Karpas-422 (cell line): ENCODE measurements at regions not wholly inside any gene's neighbourhood (a gene's known extent, or its start where the extent isn't known, plus 50 kb on each side); places are given as distances from the start of the nearest gene placed in this dataset.

Experiments used
- DNase-seq: peaks from one replicate; pipeline ENCODE4 v3.0.0-alpha.2; 2015
- H2AFZ ChIP-seq: fragments of 200-600 bp; sonication (generic); 2 replicates; pipeline ENCODE4 v1.6.1; 2014; ENCODE audit warnings: antibody characterized with exemption, low read length, mixed read lengths
- H3K27ac ChIP-seq: fragments of 200-600 bp; sonication (generic); 2 replicates; pipeline ENCODE4 v1.5.1; 2014; ENCODE audit warnings: mild to moderate bottlenecking, low read length, moderate library complexity
- H3K27me3 ChIP-seq: fragments of 200-600 bp; sonication (generic); 2 replicates; pipeline ENCODE4 v1.6.1; 2014; ENCODE audit warnings: low read length, mixed read lengths
- H3K36me3 ChIP-seq: fragments of 200-600 bp; sonication (generic); 2 replicates; pipeline ENCODE4 v1.6.1; 2014; ENCODE audit warnings: low read length, mixed read lengths; ENCODE audit not compliant: insufficient read depth
- H3K4me1 ChIP-seq: fragments of 200-600 bp; sonication (generic); 2 replicates; pipeline ENCODE4 v1.6.1; 2014; ENCODE audit warnings: mild to moderate bottlenecking, low read length, mixed read lengths
- H3K4me2 ChIP-seq: fragments of 200-600 bp; sonication (generic); 2 replicates; pipeline ENCODE4 v1.6.1; 2014; ENCODE audit warnings: low read length, low read depth, mild to moderate bottlenecking; ENCODE audit not compliant: poor library complexity, severe bottlenecking
- H3K4me3 ChIP-seq: fragments of 200-600 bp; sonication (generic); 2 replicates; pipeline ENCODE4 v1.5.1; 2014; ENCODE audit warnings: mild to moderate bottlenecking, antibody characterized with exemption, low read length, mixed read lengths
- H3K79me2 ChIP-seq: fragments of 200-600 bp; sonication (generic); 2 replicates; pipeline ENCODE4 v1.6.1; 2014; ENCODE audit warnings: mild to moderate bottlenecking, low read length, mixed read lengths
- H3K9ac ChIP-seq: fragments of 200-600 bp; sonication (generic); 2 replicates; pipeline ENCODE4 v1.6.0; 2014; ENCODE audit warnings: low read length
- H3K9me2 ChIP-seq: fragments of 200-600 bp; sonication (generic), shearing (Covaris generic); replicated peaks from 2 replicates; pipeline ENCODE4 v1.6.0; 2014; ENCODE audit warnings: mild to moderate bottlenecking, low read length, moderate library complexity; ENCODE audit not compliant: insufficient read depth
- H3K9me3 ChIP-seq: fragments of 300-700, 200-600 bp; sonication (generic); 2 replicates; pipeline ENCODE4 v1.6.1; 2014; ENCODE audit warnings: low read length, mixed read lengths
- H4K20me1 ChIP-seq: fragments of 200-600 bp; sonication (generic); 2 replicates; pipeline ENCODE4 v1.6.1; 2014; ENCODE audit warnings: mild to moderate bottlenecking, antibody characterized with exemption, low read length, low read depth; ENCODE audit not compliant: insufficient read depth

DNA sequence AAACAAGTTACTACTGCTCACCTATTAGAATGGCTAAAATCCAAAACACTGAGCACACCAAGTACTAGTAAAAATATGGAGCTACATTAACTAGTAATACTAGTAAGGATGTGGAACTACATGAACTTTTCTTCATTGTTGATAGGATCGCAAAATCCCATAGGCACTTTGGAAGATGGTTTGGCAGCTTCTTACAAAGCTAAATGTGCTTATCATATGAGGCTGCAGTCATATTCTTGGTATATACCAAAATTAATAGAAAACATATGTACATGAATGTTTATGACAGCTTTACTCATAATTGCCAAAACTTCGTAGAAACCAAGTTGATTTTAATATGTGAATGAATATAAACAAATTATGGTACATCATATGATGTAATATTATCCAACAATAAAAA is 366.8 kb upstream of the KCNMB2 start:
- Histone ChIP-seq H3K36me3 (no peaks in the 10 kb centered on the region), H3K4me2 (no peak overlapping the region), H3K9me2 (no peaks in the 10 kb centered on the region), H3K27ac (no peak overlapping the region), H3K9ac (no peak overlapping the region), H3K9me3 (no peaks in the 10 kb centered on the region; the same call in 1 of the 2 replicates), H4K20me1 (no peaks in the 10 kb centered on the region), H2AFZ (no peak overlapping the region), H3K79me2 (no peaks in the 10 kb centered on the region), H3K27me3 (no peaks in the 10 kb centered on the region), H3K4me3 (no peak overlapping the region), H3K4me1 (no peaks in the 10 kb centered on the region)
- DNase-seq = no peak

DNA sequence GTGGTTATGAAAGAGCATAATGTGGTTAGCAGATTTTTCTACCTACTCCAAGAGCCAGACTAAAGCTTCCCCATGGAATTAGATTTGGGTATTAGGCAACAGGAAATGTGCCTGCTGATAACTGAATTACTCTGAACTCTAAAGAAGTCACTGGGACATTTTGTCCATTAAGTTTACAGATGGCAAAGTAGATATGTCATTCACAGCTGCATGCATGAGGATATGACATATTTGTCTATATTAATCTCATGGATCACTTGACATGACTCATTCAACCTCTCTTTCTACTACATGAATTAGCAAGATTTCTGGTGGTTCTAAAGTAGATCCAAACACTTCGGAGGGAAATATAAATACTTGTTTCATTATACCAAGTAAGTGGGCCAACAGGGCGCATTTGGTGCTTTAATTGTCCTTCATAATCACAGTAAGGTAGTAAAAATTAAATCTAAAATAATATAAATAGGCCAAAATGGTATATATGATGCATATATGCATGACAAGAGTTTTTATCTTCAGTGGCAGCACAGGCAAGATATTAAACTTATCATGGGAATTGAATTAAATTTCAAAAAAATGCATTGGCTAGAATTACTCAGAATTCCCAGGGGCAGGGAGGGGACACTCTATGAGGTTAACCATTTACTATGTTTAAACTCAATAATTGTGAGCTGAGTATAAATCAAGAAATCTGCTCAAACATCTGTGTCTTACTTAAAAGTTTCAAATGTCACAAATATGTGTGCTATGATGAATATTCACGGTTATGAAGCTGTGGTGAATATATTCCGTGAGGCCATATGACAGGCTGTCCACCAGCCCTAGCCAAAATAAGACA is 365.3 kb upstream of the KCNMB2 start:
- H3K27ac ChIP-seq = no peak overlapping the region
- no peaks in the 10 kb centered on the region for H3K4me1 ChIP-seq
- H3K79me2 ChIP-seq = no peaks in the 10 kb centered on the region
- H3K4me3 ChIP-seq = no peak overlapping the region
- no peaks in the 10 kb centered on the region for H3K9me2 ChIP-seq
- no peaks in the 10 kb centered on the region for H4K20me1 ChIP-seq
- H3K36me3 ChIP-seq = no peaks in the 10 kb centered on the region
- no peak for DNase-seq
- H2AFZ ChIP-seq = no peak overlapping the region
- no peak overlapping the region for H3K9ac ChIP-seq
- H3K4me2 ChIP-seq = no peak overlapping the region
- no peaks in the 10 kb centered on the region for H3K27me3 ChIP-seq
- H3K9me3 ChIP-seq = no peaks in the 10 kb centered on the region; the same call in 1 of the 2 replicates

DNA sequence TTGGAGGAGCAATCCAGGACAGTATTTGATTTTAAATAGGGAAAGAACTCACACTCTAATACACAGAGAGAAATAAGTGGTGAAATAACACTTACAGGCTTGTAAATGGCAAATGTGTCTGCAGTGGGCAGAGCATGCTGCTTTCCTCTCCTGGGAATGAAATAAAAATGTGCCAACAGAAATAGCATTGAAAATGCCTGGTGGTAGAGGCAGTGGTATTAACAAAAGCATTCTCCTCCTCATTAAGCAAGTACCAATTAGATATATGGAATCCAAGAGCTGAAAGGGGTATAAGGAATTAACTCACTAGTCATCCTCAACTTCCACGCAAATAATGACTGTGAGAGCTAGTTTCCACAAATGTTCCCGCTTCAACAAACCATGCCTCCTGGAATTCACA is 364.1 kb upstream of the KCNMB2 start:
- Histone ChIP-seq H3K4me1 (no peaks in the 10 kb centered on the region), H3K4me2 (no peak overlapping the region), H3K9me2 (no peaks in the 10 kb centered on the region), H3K9me3 (no peaks in the 10 kb centered on the region; the same call in 1 of the 2 replicates), H3K79me2 (no peaks in the 10 kb centered on the region), H3K9ac (no peak overlapping the region), H3K27me3 (no peaks in the 10 kb centered on the region), H3K36me3 (no peaks in the 10 kb centered on the region), H4K20me1 (no peaks in the 10 kb centered on the region), H2AFZ (no peak overlapping the region), H3K4me3 (no peak overlapping the region), H3K27ac (no peak overlapping the region)
- DNase-seq = no peak

DNA sequence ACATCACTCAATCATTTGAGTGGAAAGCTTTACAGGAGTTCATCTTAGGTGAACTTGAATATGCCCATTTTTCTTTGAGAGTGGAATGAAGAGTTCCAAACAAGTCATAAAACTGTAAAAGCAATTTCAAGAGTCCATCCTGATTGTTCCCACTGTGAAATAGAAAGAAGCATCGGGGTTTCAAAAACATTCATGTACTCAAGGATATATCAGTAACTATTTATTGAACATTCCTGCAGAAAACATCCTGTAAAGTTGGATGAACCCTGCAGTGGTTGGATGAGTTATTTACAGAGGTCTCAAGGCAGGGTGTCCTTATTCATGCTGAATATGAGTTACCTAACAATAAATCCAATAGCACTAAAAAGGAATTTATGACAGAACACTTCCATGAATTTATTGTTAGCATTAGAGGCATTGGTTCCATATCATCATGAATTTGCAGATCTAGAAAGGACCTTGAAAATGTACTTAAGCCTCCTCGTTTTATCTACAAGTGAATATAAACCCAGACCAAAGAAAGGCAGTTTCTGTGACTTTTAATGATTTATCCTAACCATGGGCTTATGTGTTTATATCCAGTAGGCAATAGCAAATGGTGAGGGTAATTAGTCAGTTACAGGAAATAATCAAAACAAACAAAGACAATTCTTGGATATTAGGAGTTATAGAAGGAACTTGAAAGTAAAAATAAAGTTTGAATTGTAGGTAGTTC is 361.9 kb upstream of the KCNMB2 start:
- H3K9ac ChIP-seq = no peak overlapping the region
- no peaks in the 10 kb centered on the region for H3K27me3 ChIP-seq
- no peaks in the 10 kb centered on the region for H3K36me3 ChIP-seq
- no peaks in the 10 kb centered on the region for H3K4me1 ChIP-seq
- no peaks in the 10 kb centered on the region for H3K79me2 ChIP-seq
- no peak overlapping the region for H3K4me3 ChIP-seq
- no peak overlapping the region for H3K27ac ChIP-seq
- H3K9me3 ChIP-seq = no peaks in the 10 kb centered on the region
- H3K4me2 ChIP-seq = no peak overlapping the region
- no peaks in the 10 kb centered on the region for H4K20me1 ChIP-seq
- DNase-seq = no peak
- H2AFZ ChIP-seq = no peak overlapping the region
- H3K9me2 ChIP-seq = no peaks in the 10 kb centered on the region

DNA sequence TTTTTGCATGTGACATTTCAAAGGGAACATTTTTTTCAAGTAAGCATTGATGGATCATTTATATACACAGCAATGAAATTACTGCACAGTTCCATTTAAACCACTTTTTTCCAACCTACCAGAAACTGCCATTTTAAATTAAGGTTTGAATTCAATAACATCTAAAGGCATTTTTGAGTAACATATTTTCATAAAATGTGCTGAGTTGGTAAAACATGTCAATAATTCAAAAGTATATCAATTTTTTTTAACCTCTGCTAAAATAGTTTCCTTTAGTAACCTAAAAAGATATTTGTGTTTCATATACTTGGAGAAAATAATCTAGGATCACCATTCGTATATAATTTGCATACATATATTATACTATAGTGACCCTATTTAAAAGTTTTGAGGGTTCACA is 355.1 kb upstream of the KCNMB2 start:
- Histone ChIP-seq H3K9me3 (peaks cover 11% of the 10 kb centered on the region), H3K4me2 (no peak overlapping the region), H3K4me1 (no peaks in the 10 kb centered on the region), H4K20me1 (no peaks in the 10 kb centered on the region), H2AFZ (no peak overlapping the region), H3K36me3 (no peaks in the 10 kb centered on the region), H3K9me2 (no peaks in the 10 kb centered on the region), H3K27me3 (no peaks in the 10 kb centered on the region), H3K27ac (no peak overlapping the region), H3K4me3 (no peak overlapping the region), H3K9ac (no peak overlapping the region), H3K79me2 (no peaks in the 10 kb centered on the region)
- no peak for DNase-seq

DNA sequence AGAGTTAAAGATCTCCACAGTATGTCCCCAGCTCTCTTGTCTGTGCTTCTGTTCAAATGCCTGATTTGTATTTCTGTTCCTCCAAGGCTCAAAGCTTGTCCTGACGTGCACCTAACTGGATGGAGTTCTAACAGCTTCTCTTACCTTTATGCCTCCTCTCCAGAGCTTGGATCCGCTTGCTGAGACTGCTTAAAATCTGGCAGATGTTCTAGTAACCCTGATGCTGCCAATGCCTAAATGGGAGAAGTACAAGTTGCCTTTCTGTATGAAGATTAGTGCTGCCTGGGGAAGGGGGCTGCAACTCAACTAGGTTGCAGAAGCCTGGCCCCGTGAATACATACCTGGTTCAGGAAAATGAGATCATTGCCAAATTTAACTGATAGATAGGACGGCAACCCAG is 354.5 kb upstream of the KCNMB2 start:
- Histone ChIP-seq H3K9me3 (peaks cover 11% of the 10 kb centered on the region), H3K4me2 (no peak overlapping the region), H3K4me3 (no peak overlapping the region), H3K27me3 (no peaks in the 10 kb centered on the region), H3K9me2 (no peaks in the 10 kb centered on the region), H3K79me2 (no peaks in the 10 kb centered on the region), H3K4me1 (no peaks in the 10 kb centered on the region), H4K20me1 (no peaks in the 10 kb centered on the region), H3K36me3 (no peaks in the 10 kb centered on the region), H3K27ac (no peak overlapping the region), H3K9ac (no peak overlapping the region), H2AFZ (no peak overlapping the region)
- DNase-seq = no peak

DNA sequence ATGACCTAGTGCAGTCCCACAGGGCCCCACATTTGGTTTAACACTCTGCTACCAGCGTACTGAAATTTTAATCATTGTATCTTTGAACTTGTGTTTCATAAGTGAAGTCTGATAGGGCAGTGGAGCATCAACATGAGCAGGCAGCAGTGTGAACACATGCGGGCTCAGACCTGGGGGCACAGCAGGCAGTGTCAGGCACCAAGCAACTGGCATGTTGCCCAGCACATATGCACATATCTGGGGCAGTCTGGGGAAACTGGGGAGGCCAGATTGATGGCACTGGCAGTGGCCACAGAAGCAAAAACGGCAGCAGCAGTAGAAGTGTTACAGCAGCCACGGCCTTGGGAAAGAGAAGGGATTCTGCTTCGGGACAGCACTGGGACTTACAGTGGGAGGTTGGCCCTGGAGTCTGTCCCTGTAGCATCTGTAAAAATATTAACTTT is 353.9 kb upstream of the KCNMB2 start:
- H3K4me3 ChIP-seq = no peak overlapping the region
- H3K27ac ChIP-seq = no peak overlapping the region
- no peak overlapping the region for H3K9ac ChIP-seq
- H2AFZ ChIP-seq = no peak overlapping the region
- H3K79me2 ChIP-seq = no peaks in the 10 kb centered on the region
- H3K4me1 ChIP-seq = no peaks in the 10 kb centered on the region
- no peaks in the 10 kb centered on the region for H3K36me3 ChIP-seq
- H3K9me2 ChIP-seq = no peaks in the 10 kb centered on the region
- H3K9me3 ChIP-seq = peaks cover 11% of the 10 kb centered on the region
- no peak overlapping the region for H3K4me2 ChIP-seq
- no peaks in the 10 kb centered on the region for H3K27me3 ChIP-seq
- no peaks in the 10 kb centered on the region for H4K20me1 ChIP-seq
- no peak for DNase-seq

DNA sequence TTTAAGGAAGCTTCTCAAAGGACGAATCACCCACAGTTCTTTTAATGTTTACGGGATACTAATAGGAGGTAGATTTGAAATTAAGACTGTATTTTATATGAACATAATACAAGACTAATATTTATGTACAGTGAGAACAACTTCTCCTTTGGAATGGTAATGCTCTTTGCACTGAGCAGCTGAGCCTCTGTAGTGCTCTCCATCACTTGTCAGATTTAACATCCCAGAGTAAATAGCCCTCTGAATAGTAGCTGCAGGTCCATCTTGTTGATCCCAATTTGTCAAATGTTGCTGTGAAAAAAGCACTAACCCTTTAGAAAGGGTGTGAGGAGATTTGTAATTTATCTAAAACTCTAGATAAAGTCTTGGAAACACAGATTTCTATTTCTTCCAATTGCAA is 351.4 kb upstream of the KCNMB2 start:
- Histone ChIP-seq H2AFZ (no peak overlapping the region), H3K4me3 (no peak overlapping the region), H3K9me2 (no peaks in the 10 kb centered on the region), H3K27me3 (no peaks in the 10 kb centered on the region), H3K9me3 (peaks cover 11% of the 10 kb centered on the region), H3K79me2 (no peaks in the 10 kb centered on the region), H3K36me3 (no peaks in the 10 kb centered on the region), H3K27ac (no peak overlapping the region), H4K20me1 (no peaks in the 10 kb centered on the region), H3K4me2 (no peak overlapping the region), H3K9ac (no peak overlapping the region), H3K4me1 (no peaks in the 10 kb centered on the region)
- DNase-seq = no peak
